ENCODE measurements at regions not wholly inside any gene's neighbourhood (a gene's known extent, or its start where the extent isn't known, plus 50 kb on each side); places are given as distances from the start of the nearest gene placed in this dataset.
A peak's percentile ranks its signal among the peaks of the same experiment; 100 is the strongest.

- no peak for TF ChIP-seq POLR2A (IDR thresholded peaks at IDR 0.05; ENCODE audit: low read depth, low read length)
- FAIRE-seq (no peak), DNase-seq (ENCODE audit: insufficient read length, low spot score) (no peak)
These were observed 191.5 kb downstream of the RAMP3 start for GRCh38 chr7:45349090-45349489.

GRCh38 chr7:45350896-45351295 lies 193.3 kb downstream of the RAMP3 start:
- no peak for DNase-seq (ENCODE audit: insufficient read length, low spot score)
- FAIRE-seq = no peak
- TF ChIP-seq POLR2A (IDR thresholded peaks at IDR 0.05; ENCODE audit: low read depth, low read length) = no peak

- no peak for TF ChIP-seq POLR2A (IDR thresholded peaks at IDR 0.05; ENCODE audit: low read depth, low read length)
- FAIRE-seq (no peak), DNase-seq (ENCODE audit: insufficient read length, low spot score) (no peak)
These were observed 200.7 kb downstream of the RAMP3 start for GRCh38 chr7:45358287-45358686.

- FAIRE-seq (no peak), DNase-seq (ENCODE audit: insufficient read length, low spot score) (no peak)
- TF ChIP-seq POLR2A (IDR thresholded peaks at IDR 0.05; ENCODE audit: low read depth, low read length) = no peak
These were observed 201.7 kb downstream of the RAMP3 start for GRCh38 chr7:45359250-45359649.

GRCh38 chr7:45359776-45360175 lies 202.2 kb downstream of the RAMP3 start:
- DNase-seq (ENCODE audit: insufficient read length, low spot score) = no peak
- FAIRE-seq = no peak
- no peak for TF ChIP-seq POLR2A (IDR thresholded peaks at IDR 0.05; ENCODE audit: low read depth, low read length)

GRCh38 chr7:45363669-45364068 lies 206.1 kb downstream of the RAMP3 start:
- no peak for TF ChIP-seq POLR2A (IDR thresholded peaks at IDR 0.05; ENCODE audit: low read depth, low read length)
- FAIRE-seq = no peak

GRCh38 chr7:45365341-45365740 lies 207.8 kb downstream of the RAMP3 start:
- DNase-seq (ENCODE audit: insufficient read length, low spot score) = no peak
- no peak for FAIRE-seq
- no peak for TF ChIP-seq POLR2A (IDR thresholded peaks at IDR 0.05; ENCODE audit: low read depth, low read length)

More at GRCh38 chr7:45363669-45364068, 206.1 kb downstream of the RAMP3 start:
- DNase-seq (ENCODE audit: insufficient read length, low spot score) = no peak

- FAIRE-seq (no peak), DNase-seq (ENCODE audit: insufficient read length, low spot score) (no peak)
- TF ChIP-seq POLR2A (IDR thresholded peaks at IDR 0.05; ENCODE audit: low read depth, low read length) = no peak
These were observed 207.7 kb upstream of the ADCY1 start for GRCh38 chr7:45366475-45366874.

- no peak for TF ChIP-seq POLR2A (IDR thresholded peaks at IDR 0.05; ENCODE audit: low read depth, low read length)
- FAIRE-seq = no peak
These were observed 207.1 kb upstream of the ADCY1 start for GRCh38 chr7:45367026-45367425.

GRCh38 chr7:45368129-45368807 lies 205.9 kb upstream of the ADCY1 start:
- FAIRE-seq (no peak), DNase-seq (ENCODE audit: insufficient read length, low spot score) (no peak)
- TF ChIP-seq POLR2A (IDR thresholded peaks at IDR 0.05; ENCODE audit: low read depth, low read length) = no peak

More at GRCh38 chr7:45367026-45367425, 207.1 kb upstream of the ADCY1 start:
- DNase-seq (ENCODE audit: insufficient read length, low spot score) = no peak

- TF ChIP-seq POLR2A (IDR thresholded peaks at IDR 0.05; ENCODE audit: low read depth, low read length) = no peak
- FAIRE-seq (no peak), DNase-seq (ENCODE audit: insufficient read length, low spot score) (peak; percentile 30)
These were observed 189.7 kb upstream of the ADCY1 start for GRCh38 chr7:45384499-45384898.

- FAIRE-seq (no peak), DNase-seq (ENCODE audit: insufficient read length, low spot score) (no peak)
- no peak for TF ChIP-seq POLR2A (IDR thresholded peaks at IDR 0.05; ENCODE audit: low read depth, low read length)
These were observed 186.3 kb upstream of the ADCY1 start for GRCh38 chr7:45387837-45388236.

GRCh38 chr7:45389073-45389872 lies 184.9 kb upstream of the ADCY1 start:
- TF ChIP-seq POLR2A (IDR thresholded peaks at IDR 0.05; ENCODE audit: low read depth, low read length) = no peak
- DNase-seq (ENCODE audit: insufficient read length, low spot score) (no peak), FAIRE-seq (no peak)

- TF ChIP-seq POLR2A (IDR thresholded peaks at IDR 0.05; ENCODE audit: low read depth, low read length) = no peak
- FAIRE-seq (no peak), DNase-seq (ENCODE audit: insufficient read length, low spot score) (no peak)
These were observed 184.0 kb upstream of the ADCY1 start for GRCh38 chr7:45390180-45390579.

GRCh38 chr7:45390731-45391130 lies 183.4 kb upstream of the ADCY1 start:
- no peak for DNase-seq (ENCODE audit: insufficient read length, low spot score)
- no peak for TF ChIP-seq POLR2A (IDR thresholded peaks at IDR 0.05; ENCODE audit: low read depth, low read length)
- no peak for FAIRE-seq

All from H54 (cell line).